ENCODE measurements at regions not wholly inside any gene's neighbourhood (a gene's known extent, or its start where the extent isn't known, plus 50 kb on each side); places are given as distances from the start of the nearest gene placed in this dataset.
A peak's percentile ranks its signal among the peaks of the same experiment; 100 is the strongest.
"Not testable (repeated sequence)": the region's sequence is repeated elsewhere in the genome, so short reads cannot be mapped to it uniquely, and the experiment has no call there.

DNA sequence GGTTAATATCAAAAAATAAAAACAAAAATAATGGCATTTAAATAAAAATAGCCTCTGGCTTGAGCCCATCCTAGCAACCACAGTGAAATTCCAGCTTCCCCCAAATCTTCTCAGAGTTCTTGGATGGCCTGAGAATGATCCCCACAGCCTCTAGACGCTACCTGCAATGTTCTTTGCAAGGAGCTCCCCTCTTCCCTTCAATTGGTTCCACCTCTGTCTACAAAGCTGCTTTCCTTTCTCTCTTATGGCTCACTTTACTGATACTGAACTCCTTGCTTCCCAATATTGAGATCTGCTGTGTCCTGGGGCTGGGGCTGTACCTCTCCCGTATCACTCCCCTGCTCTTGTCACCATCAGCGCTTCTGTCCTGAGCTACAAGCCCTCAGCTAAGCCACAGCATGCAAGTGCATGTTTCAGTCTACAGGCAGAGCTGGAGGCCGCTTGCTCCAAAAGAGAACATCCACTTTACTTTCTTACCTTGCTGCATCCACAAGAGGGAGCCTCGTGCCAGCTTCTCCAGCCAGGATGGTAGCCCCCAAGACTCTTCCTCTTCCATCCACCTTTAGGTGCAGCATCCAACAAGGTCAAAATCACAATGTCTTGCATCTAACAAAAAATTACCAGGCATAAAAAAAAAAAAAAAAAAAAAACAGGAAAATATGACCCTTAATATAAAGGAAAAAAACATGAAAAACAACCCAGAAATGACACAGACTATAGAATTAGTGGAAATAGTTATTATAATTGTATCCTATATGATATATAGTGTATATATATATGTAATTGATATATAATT, 57.4 kb upstream of the PRSS3 start:
- no peak for TF ChIP-seq POLR2A (IDR thresholded peaks at IDR 0.05)
- TF ChIP-seq, protein P1, sequence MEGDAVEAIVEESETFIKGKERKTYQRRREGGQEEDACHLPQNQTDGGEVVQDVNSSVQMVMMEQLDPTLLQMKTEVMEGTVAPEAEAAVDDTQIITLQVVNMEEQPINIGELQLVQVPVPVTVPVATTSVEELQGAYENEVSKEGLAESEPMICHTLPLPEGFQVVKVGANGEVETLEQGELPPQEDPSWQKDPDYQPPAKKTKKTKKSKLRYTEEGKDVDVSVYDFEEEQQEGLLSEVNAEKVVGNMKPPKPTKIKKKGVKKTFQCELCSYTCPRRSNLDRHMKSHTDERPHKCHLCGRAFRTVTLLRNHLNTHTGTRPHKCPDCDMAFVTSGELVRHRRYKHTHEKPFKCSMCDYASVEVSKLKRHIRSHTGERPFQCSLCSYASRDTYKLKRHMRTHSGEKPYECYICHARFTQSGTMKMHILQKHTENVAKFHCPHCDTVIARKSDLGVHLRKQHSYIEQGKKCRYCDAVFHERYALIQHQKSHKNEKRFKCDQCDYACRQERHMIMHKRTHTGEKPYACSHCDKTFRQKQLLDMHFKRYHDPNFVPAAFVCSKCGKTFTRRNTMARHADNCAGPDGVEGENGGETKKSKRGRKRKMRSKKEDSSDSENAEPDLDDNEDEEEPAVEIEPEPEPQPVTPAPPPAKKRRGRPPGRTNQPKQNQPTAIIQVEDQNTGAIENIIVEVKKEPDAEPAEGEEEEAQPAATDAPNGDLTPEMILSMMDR (IDR thresholded peaks at IDR 0.05), result peak in 1 of 5 experiments; percentile 9
- TF ChIP-seq EP300 (IDR thresholded peaks at IDR 0.05), result no peak
- 18 to 20% methylated on average over 5 of the region's 5 CpGs for WGBS, 2 donors

DNA sequence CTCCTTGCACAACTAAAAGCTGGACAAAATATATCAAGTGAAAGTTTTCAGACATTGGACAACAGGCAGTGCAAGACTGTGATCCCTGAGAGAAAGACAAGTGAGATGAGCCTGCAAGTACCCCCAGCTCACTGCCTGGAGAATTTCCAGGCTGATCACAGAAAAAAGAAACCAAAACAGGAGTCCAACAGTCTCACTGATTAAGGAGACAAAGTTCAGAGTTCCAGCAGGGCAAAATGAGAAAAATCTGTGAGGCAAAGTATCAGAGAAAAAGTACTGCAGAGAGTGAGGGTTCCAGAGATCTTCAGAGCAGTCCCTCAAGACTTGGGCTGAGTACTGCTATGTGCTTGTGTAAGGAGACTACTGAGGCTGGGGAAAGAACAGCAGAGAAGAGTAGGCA, 56.0 kb upstream of the PRSS3 start:
- no peak overlapping the region for H3K27ac ChIP-seq
- no peak overlapping the region for H3K4me3 ChIP-seq
- TF ChIP-seq, protein P1 (IDR thresholded peaks at IDR 0.05), result no peak
- TF ChIP-seq EP300 (IDR thresholded peaks at IDR 0.05) (no peak), POLR2A (IDR thresholded peaks at IDR 0.05) (no peak)
- peaks cover 0 to 19% (median 2%) of the 10 kb centered on the region in 4 donors for H3K9me3 ChIP-seq
- H3K36me3 ChIP-seq, result no peaks in the 10 kb centered on the region
- DNase-seq (ENCODE audit: low spot score in 2 of 2), result no peak
- peaks cover 0 to 2% of the 10 kb centered on the region in 2 donors for H3K27me3 ChIP-seq
- H3K4me1 ChIP-seq, result no peaks in the 10 kb centered on the region

More for the DNA sequence above, 57.4 kb upstream of the PRSS3 start:
- H3K36me3 ChIP-seq, result no peaks in the 10 kb centered on the region
- H3K4me3 ChIP-seq, result no peak overlapping the region
- H3K9me3 ChIP-seq, result peaks cover 0 to 15% (median 2%) of the 10 kb centered on the region in 4 donors
- no peak overlapping the region for H3K27ac ChIP-seq
- H3K27me3 ChIP-seq, result peaks cover 0 to 5% of the 10 kb centered on the region in 2 donors
- no peaks in the 10 kb centered on the region for H3K4me1 ChIP-seq
- DNase-seq (ENCODE audit: low spot score in 2 of 2), result no peak

DNA sequence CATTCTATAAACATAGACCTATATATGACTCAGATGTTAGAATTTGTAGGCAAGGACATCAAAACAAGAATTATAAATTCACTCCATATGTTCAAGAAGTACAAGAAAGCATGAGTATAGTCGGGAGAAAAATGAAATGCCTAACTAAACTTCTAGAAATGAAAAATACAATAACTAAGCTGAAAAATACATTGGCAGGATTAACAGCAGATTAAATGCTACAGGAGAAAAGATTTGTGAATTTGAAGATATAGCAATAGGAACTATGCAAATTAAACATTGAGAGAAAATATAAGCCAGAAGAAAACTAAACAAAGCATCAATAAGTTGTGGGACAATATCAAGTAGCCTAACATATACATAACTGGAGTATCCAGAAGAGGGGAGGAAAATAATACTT, 55.3 kb upstream of the PRSS3 start:
- WGBS, 2 donors, result 87% methylated on average over 1 of the region's 1 CpG
- H3K27me3 ChIP-seq, result no peaks in the 10 kb centered on the region
- H3K4me3 ChIP-seq, result no peak overlapping the region
- H3K36me3 ChIP-seq, result no peaks in the 10 kb centered on the region
- no peak overlapping the region for H3K27ac ChIP-seq
- TF ChIP-seq, protein P1 (IDR thresholded peaks at IDR 0.05), result no peak
- no peak for TF ChIP-seq POLR2A (IDR thresholded peaks at IDR 0.05)
- H3K9me3 ChIP-seq, result peaks cover 0 to 19% (median 2%) of the 10 kb centered on the region in 4 donors
- H3K4me1 ChIP-seq, result no peaks in the 10 kb centered on the region
- no peak for DNase-seq (ENCODE audit: low spot score in 2 of 2)

DNA sequence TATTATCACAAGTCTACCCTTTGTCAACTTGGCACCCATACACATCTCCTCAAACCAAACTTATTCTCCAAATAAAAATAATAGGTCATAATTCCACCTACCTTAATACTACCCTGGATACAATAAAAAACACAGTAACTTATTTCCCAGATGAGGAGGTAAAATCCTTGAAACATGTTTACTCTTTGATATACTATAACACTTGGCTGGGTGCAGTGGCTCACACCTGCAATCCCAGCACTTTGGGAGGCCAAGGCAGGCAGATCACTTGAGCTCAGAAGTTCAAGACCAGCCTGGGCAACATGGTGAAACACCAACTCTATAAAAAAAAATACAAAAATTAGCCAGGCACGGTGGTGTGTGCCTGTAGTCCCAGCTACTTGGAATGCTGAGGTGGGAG, 54.4 kb upstream of the PRSS3 start:
- 57 to 72% methylated on average over 1 of the region's 1 CpG for WGBS, 2 donors
- H3K36me3 ChIP-seq; H3K27ac ChIP-seq; H3K4me3 ChIP-seq; DNase-seq (ENCODE audit: low spot score in 2 of 2); H3K27me3 ChIP-seq; H3K4me1 ChIP-seq: not testable (repeated sequence)
- peaks cover 0 to 19% (median 2%) of the 10 kb centered on the region in 4 donors for H3K9me3 ChIP-seq

DNA sequence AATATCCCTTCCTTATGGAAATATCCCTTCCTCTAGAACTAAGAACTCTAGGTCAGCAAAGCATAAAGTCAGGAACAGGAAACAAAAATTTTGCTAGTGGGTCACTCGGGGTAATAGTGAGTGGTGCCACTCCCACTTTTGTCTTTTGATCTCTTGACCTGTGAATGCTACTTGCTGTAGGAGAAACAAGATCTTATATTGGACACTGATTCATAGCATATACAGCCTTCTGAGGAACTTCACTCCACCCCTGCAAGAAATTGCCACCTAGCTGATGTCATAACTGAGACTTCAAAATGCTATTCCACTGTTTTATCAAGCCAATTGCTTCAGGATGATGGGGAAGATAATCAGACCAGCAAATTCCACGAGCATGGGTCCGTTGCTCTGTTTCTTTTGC, 53.3 kb upstream of the PRSS3 start:
- TF ChIP-seq EP300 (IDR thresholded peaks at IDR 0.05) (no peak), POLR2A (IDR thresholded peaks at IDR 0.05) (no peak)
- TF ChIP-seq, protein P1 (IDR thresholded peaks at IDR 0.05), result no peak

More for the DNA sequence above, 53.3 kb upstream of the PRSS3 start:
- Histone ChIP-seq H3K36me3 (no peaks in the 10 kb centered on the region), H3K9me3 (peaks cover 0 to 19% (median 2%) of the 10 kb centered on the region in 4 donors), H3K27ac (no peak overlapping the region), H3K4me3 (no peak overlapping the region), H3K27me3 (no peaks in the 10 kb centered on the region), H3K4me1 (no peaks in the 10 kb centered on the region)
- 63 to 76% methylated on average over 3 of the region's 3 CpGs for WGBS, 2 donors
- no peak for DNase-seq (ENCODE audit: low spot score in 2 of 2)
